ENCODE measurements at regions not wholly inside any gene's neighbourhood (a gene's known extent, or its start where the extent isn't known, plus 50 kb on each side); places are given as distances from the start of the nearest gene placed in this dataset.

- no peak for DNase-seq
- Histone ChIP-seq H3K4me1 (peaks cover 0 to 44% (median 39%) of the 10 kb centered on the region in 4 donors), H3K27me3 (no peaks in the 10 kb centered on the region), H3K27ac (peak overlapping the region; percentile 79 to 91 (median 83)), H3K36me3 (no peaks in the 10 kb centered on the region), H3K4me3 (no peak overlapping the region), H3K9me3 (no peaks in the 10 kb centered on the region)
- TF ChIP-seq EP300 (IDR thresholded peaks at IDR 0.05) (no peak), CTCF (IDR thresholded peaks at IDR 0.05) (no peak), POLR2AphosphoS5 (IDR thresholded peaks at IDR 0.05) (no peak), POLR2A (IDR thresholded peaks at IDR 0.05) (no peak)
- intact Hi-C loops (cut with DNase I), result loop anchor here (2.0 to 10.0 kb wide), 2 partner anchors 78 to 430 kb away; partner anchors contain the start of gene CHRM3
- WGBS, 2 donors, result 77 to 89% methylated on average over 1 of the region's 1 CpG
These were observed 274.4 kb upstream of the FMN2 start for GRCh38 chr1:239817276-239817675.

GRCh38 chr1:239817801-239818200 lies 273.9 kb upstream of the FMN2 start:
- 89 to 93% methylated on average over 7 of the region's 7 CpGs for WGBS, 2 donors

GRCh38 chr1:239819096-239819495 lies 272.6 kb upstream of the FMN2 start:
- TF ChIP-seq CTCF (IDR thresholded peaks at IDR 0.05) (no peak), POLR2A (IDR thresholded peaks at IDR 0.05) (no peak), EP300 (IDR thresholded peaks at IDR 0.05) (no peak), POLR2AphosphoS5 (IDR thresholded peaks at IDR 0.05) (no peak)
- Histone ChIP-seq H3K4me1 (peaks cover 0 to 40% (median 37%) of the 10 kb centered on the region in 4 donors), H3K27ac (peak overlapping the region in 1 of 4 donors; percentile 81), H3K36me3 (no peaks in the 10 kb centered on the region), H3K9me3 (no peaks in the 10 kb centered on the region), H3K4me3 (no peak overlapping the region), H3K27me3 (no peaks in the 10 kb centered on the region)
- intact Hi-C loops (cut with DNase I), result loop anchor here (10.0 kb wide), 1 partner anchor 76 kb away; no protein-coding TSS in a partner anchor
- no peak for DNase-seq
- WGBS, 2 donors, result 77 to 89% methylated on average over 6 of the region's 6 CpGs

More at GRCh38 chr1:239817801-239818200, 273.9 kb upstream of the FMN2 start:
- TF ChIP-seq CTCF (IDR thresholded peaks at IDR 0.05) (no peak), EP300 (IDR thresholded peaks at IDR 0.05) (no peak), POLR2A (IDR thresholded peaks at IDR 0.05) (no peak), POLR2AphosphoS5 (IDR thresholded peaks at IDR 0.05) (no peak)
- DNase-seq, result no peak
- H3K36me3 ChIP-seq, result no peaks in the 10 kb centered on the region
- peaks cover 0 to 44% (median 39%) of the 10 kb centered on the region in 4 donors for H3K4me1 ChIP-seq
- H3K4me3 ChIP-seq, result no peak overlapping the region
- intact Hi-C loops (cut with DNase I), result loop anchor here (2.0 to 10.0 kb wide), 2 partner anchors 77 to 431 kb away; partner anchors contain the start of gene CHRM3
- peak overlapping the region in 3 of 4 donors; percentile 81 to 91 (median 85) for H3K27ac ChIP-seq
- no peaks in the 10 kb centered on the region for H3K9me3 ChIP-seq
- H3K27me3 ChIP-seq, result no peaks in the 10 kb centered on the region

- no peak for TF ChIP-seq EP300 (IDR thresholded peaks at IDR 0.05)
- no peak for DNase-seq
- Histone ChIP-seq H3K9me3 (no peaks in the 10 kb centered on the region), H3K4me1 (peaks cover 0 to 33% (median 30%) of the 10 kb centered on the region in 4 donors), H3K27ac (no peak overlapping the region), H3K4me3 (no peak overlapping the region), H3K27me3 (no peaks in the 10 kb centered on the region), H3K36me3 (no peaks in the 10 kb centered on the region)
- WGBS, 2 donors, result 75 to 87% methylated on average over 10 of the region's 10 CpGs
- intact Hi-C loops (cut with DNase I), result loop anchor here (10.0 kb wide), 1 partner anchor 75 kb away; no protein-coding TSS in a partner anchor
These were observed 271.9 kb upstream of the FMN2 start for GRCh38 chr1:239819756-239820250.

- H3K27me3 ChIP-seq, result no peaks in the 10 kb centered on the region
- H3K9me3 ChIP-seq, result no peaks in the 10 kb centered on the region
- no peaks in the 10 kb centered on the region for H3K4me1 ChIP-seq
- H3K27ac ChIP-seq, result no peak overlapping the region
- no peak for TF ChIP-seq POLR2AphosphoS5 (IDR thresholded peaks at IDR 0.05)
- no peak for TF ChIP-seq POLR2A (IDR thresholded peaks at IDR 0.05)
- TF ChIP-seq EP300 (IDR thresholded peaks at IDR 0.05), result no peak
- H3K36me3 ChIP-seq, result no peaks in the 10 kb centered on the region
- no peak for DNase-seq
- WGBS, 2 donors, result 89 to 94% methylated on average over 13 of the region's 13 CpGs
- H3K4me3 ChIP-seq, result no peak overlapping the region
- intact Hi-C loops (cut with DNase I), result no loop called here
These were observed 267.8 kb upstream of the FMN2 start for GRCh38 chr1:239823852-239824251.

GRCh38 chr1:239826211-239826610 lies 265.5 kb upstream of the FMN2 start:
- 86 to 90% methylated on average over 5 of the region's 5 CpGs for WGBS, 2 donors
- intact Hi-C loops (cut with DNase I), result no loop called here
- no peaks in the 10 kb centered on the region for H3K9me3 ChIP-seq

More at GRCh38 chr1:239826211-239826610, 265.5 kb upstream of the FMN2 start:
- no peaks in the 10 kb centered on the region for H3K4me1 ChIP-seq
- no peak for DNase-seq
- no peak overlapping the region for H3K27ac ChIP-seq
- no peaks in the 10 kb centered on the region for H3K27me3 ChIP-seq
- TF ChIP-seq POLR2AphosphoS5 (IDR thresholded peaks at IDR 0.05), result no peak
- TF ChIP-seq POLR2A (IDR thresholded peaks at IDR 0.05), result no peak
- TF ChIP-seq CTCF (IDR thresholded peaks at IDR 0.05), result no peak
- TF ChIP-seq EP300 (IDR thresholded peaks at IDR 0.05), result no peak
- no peak overlapping the region for H3K4me3 ChIP-seq
- H3K36me3 ChIP-seq, result no peaks in the 10 kb centered on the region
